ENCODE measurements at regions not wholly inside any gene's neighbourhood (a gene's known extent, or its start where the extent isn't known, plus 50 kb on each side); places are given as distances from the start of the nearest gene placed in this dataset.

DNA sequence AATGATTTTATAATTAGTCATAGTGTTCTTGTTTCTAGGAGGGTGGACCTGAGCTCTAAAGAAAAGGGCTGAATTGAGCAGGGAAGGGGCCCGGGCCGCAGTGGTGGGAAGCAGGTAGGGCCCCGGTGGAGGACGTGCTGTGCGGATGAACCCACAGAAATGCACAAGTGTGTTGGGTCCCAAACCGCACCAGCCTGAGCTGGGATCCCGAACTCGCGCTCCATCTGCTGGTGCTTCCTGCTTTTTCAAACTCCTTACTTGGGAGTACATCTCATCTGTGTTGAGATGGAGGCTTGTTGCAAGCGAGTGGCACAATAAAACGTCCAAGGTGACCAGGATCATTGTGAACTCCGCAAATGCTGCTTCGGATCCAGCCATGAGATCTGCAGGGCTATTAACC lies 244.8 kb upstream of the IGF1R start:
- no peak overlapping the region for H3K27ac Mint-ChIP-seq (ENCODE audit: low read depth, unreplicated experiment)
- H3K4me3 Mint-ChIP-seq (ENCODE audit: unreplicated experiment) = no peak overlapping the region
- no peaks in the 10 kb centered on the region for H3K9me3 Mint-ChIP-seq (ENCODE audit: unreplicated experiment)
- BruUV-seq (replicated peaks) = no TSS peak
- TF ChIP-seq, protein P1, sequence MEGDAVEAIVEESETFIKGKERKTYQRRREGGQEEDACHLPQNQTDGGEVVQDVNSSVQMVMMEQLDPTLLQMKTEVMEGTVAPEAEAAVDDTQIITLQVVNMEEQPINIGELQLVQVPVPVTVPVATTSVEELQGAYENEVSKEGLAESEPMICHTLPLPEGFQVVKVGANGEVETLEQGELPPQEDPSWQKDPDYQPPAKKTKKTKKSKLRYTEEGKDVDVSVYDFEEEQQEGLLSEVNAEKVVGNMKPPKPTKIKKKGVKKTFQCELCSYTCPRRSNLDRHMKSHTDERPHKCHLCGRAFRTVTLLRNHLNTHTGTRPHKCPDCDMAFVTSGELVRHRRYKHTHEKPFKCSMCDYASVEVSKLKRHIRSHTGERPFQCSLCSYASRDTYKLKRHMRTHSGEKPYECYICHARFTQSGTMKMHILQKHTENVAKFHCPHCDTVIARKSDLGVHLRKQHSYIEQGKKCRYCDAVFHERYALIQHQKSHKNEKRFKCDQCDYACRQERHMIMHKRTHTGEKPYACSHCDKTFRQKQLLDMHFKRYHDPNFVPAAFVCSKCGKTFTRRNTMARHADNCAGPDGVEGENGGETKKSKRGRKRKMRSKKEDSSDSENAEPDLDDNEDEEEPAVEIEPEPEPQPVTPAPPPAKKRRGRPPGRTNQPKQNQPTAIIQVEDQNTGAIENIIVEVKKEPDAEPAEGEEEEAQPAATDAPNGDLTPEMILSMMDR (IDR thresholded peaks at IDR 0.05; ENCODE audit: unreplicated experiment) = no peak
- H3K27me3 Mint-ChIP-seq (ENCODE audit: insufficient read depth, unreplicated experiment) = peaks cover 34% of the 10 kb centered on the region
- CTCF ChIA-PET = interaction anchor here (0.6 to 1.8 kb wide), 4 partner anchors 25 to 986 kb away, joined by 3 to 11 read pairs (median 6); no protein-coding TSS in a partner anchor
- H3K36me3 Mint-ChIP-seq (ENCODE audit: insufficient read depth, unreplicated experiment) = no peaks in the 10 kb centered on the region
- DNase-seq (ENCODE audit: unreplicated experiment) = no peak
- intact Hi-C loops (cut with micrococcal nuclease) = no loop called here
- H3K4me1 Mint-ChIP-seq (ENCODE audit: insufficient read depth, unreplicated experiment) = no peaks in the 10 kb centered on the region
- POLR2A ChIA-PET = no interaction called here

DNA sequence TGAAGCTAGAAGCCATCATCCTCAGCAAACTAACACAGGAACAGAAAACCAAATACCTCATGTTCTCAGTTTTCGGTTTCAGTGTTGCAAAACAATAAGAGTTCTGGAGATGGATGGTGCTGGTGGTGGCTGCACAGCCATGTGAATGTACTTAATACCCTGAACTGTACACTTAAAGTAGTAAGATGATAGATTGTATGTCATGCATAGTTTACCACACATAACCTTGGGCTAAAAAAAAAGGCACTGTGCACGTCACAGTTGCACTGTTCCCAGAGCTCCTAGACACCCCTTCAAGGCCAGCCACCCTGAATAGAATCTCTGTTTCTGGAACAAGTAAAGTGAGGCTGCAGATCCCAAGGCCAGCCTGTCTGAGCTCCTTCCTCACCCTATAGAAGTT lies 243.3 kb upstream of the IGF1R start:
- no TSS peak for BruUV-seq (replicated peaks)
- no peaks in the 10 kb centered on the region for H3K9me3 Mint-ChIP-seq (ENCODE audit: unreplicated experiment)
- DNase-seq (ENCODE audit: unreplicated experiment) = no peak
- no peak overlapping the region for H3K27ac Mint-ChIP-seq (ENCODE audit: low read depth, unreplicated experiment)
- no peak overlapping the region for H3K4me3 Mint-ChIP-seq (ENCODE audit: unreplicated experiment)
- H3K36me3 Mint-ChIP-seq (ENCODE audit: insufficient read depth, unreplicated experiment) = no peaks in the 10 kb centered on the region
- H3K27me3 Mint-ChIP-seq (ENCODE audit: insufficient read depth, unreplicated experiment) = peaks cover 28% of the 10 kb centered on the region
- intact Hi-C loops (cut with micrococcal nuclease) = no loop called here
- TF ChIP-seq, protein P1 (IDR thresholded peaks at IDR 0.05; ENCODE audit: unreplicated experiment) = no peak
- CTCF ChIA-PET = interaction anchor here (0.7 to 2.1 kb wide), 4 partner anchors 17 to 93 kb away, joined by 3 to 9 read pairs (median 3); no protein-coding TSS in a partner anchor
- POLR2A ChIA-PET = interaction anchor here (0.7 kb wide), 1 partner anchor 10 kb away, joined by 3 read pairs; no protein-coding TSS in a partner anchor
- no peaks in the 10 kb centered on the region for H3K4me1 Mint-ChIP-seq (ENCODE audit: insufficient read depth, unreplicated experiment)

DNA sequence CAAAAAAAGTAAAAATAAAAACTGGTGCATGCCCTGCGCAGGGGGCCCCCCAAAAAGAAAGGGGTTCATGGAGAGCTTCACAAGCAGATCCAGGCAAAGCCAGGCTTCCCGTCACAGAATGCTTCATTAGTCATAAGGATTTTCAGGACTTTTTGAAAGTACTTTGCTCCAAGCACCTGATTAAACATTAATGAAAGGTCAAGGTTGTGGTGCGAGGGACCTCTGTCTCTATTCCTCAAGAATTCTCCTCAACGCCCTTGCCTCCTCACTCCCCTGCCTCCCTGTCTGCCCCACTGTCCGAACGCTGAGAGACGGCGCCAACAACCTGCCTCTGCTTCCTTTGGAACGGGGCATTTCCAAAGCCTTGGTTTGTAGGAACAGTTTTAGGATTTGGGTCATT lies 240.1 kb upstream of the IGF1R start:
- POLR2A ChIA-PET = no interaction called here
- Mint-ChIP-seq H3K4me1 (ENCODE audit: insufficient read depth, unreplicated experiment) (no peaks in the 10 kb centered on the region), H3K4me3 (ENCODE audit: unreplicated experiment) (no peak overlapping the region), H3K9me3 (ENCODE audit: unreplicated experiment) (peaks cover under 1% of the 10 kb centered on the region), H3K27me3 (ENCODE audit: insufficient read depth, unreplicated experiment) (peaks cover 41% of the 10 kb centered on the region), H3K36me3 (ENCODE audit: insufficient read depth, unreplicated experiment) (no peaks in the 10 kb centered on the region), H3K27ac (ENCODE audit: low read depth, unreplicated experiment) (no peak overlapping the region)
- DNase-seq (ENCODE audit: unreplicated experiment) = no peak
- TF ChIP-seq, protein P1 (IDR thresholded peaks at IDR 0.05; ENCODE audit: unreplicated experiment) = no peak
- CTCF ChIA-PET = interaction anchor here (0.7 to 1.0 kb wide), 3 partner anchors 14 to 181 kb away, joined by 3 read pairs; no protein-coding TSS in a partner anchor
- intact Hi-C loops (cut with micrococcal nuclease) = no loop called here
- no TSS peak for BruUV-seq (replicated peaks)

DNA sequence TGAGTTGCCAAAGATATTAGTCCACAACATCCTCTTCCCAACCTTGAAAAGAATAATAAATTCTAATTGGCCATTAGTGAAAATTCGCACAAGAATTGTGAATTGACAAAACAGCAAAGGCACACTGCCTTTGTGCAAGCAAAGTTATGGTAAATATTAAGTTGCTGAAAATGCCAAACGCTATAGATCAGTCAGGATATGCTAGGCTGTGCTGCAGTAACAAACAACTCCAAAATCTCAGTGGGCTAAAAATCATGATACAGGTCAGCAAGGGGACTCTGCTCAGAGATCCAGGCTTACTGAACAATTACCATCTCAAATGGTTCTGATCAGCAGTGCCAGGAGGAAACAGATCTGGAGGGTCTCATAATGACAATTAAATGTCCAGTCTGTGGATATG lies 238.0 kb upstream of the IGF1R start:
- no peaks in the 10 kb centered on the region for H3K36me3 Mint-ChIP-seq (ENCODE audit: insufficient read depth, unreplicated experiment)
- CTCF ChIA-PET = interaction anchor here (0.6 to 2.1 kb wide), 3 partner anchors 18 to 98 kb away, joined by 3 to 8 read pairs (median 5); no protein-coding TSS in a partner anchor
- H3K4me3 Mint-ChIP-seq (ENCODE audit: unreplicated experiment) = no peak overlapping the region
- TF ChIP-seq, protein P1 (IDR thresholded peaks at IDR 0.05; ENCODE audit: unreplicated experiment) = no peak
- peaks cover 33% of the 10 kb centered on the region for H3K27me3 Mint-ChIP-seq (ENCODE audit: insufficient read depth, unreplicated experiment)
- DNase-seq (ENCODE audit: unreplicated experiment) = no peak
- intact Hi-C loops (cut with micrococcal nuclease) = no loop called here
- H3K4me1 Mint-ChIP-seq (ENCODE audit: insufficient read depth, unreplicated experiment) = no peaks in the 10 kb centered on the region
- peaks cover 7% of the 10 kb centered on the region for H3K9me3 Mint-ChIP-seq (ENCODE audit: unreplicated experiment)
- POLR2A ChIA-PET = no interaction called here
- H3K27ac Mint-ChIP-seq (ENCODE audit: low read depth, unreplicated experiment) = no peak overlapping the region
- BruUV-seq (replicated peaks) = no TSS peak
